Neutrophil (primary cell): ENCODE measurements at regions not wholly inside any gene's neighbourhood (a gene's known extent, or its start where the extent isn't known, plus 50 kb on each side); places are given as distances from the start of the nearest gene placed in this dataset.
"Not testable (repeated sequence)": the region's sequence is repeated elsewhere in the genome, so short reads cannot be mapped to it uniquely, and the experiment has no call there.

ENCODE experiments used
- H3K27ac ChIP-seq: fragments of 200-600 bp; sonication (generic); 2 replicates; pipeline ENCODE4 v1.5.1; 2016; ENCODE audit warnings: mild to moderate bottlenecking, moderate library complexity
- H3K27me3 ChIP-seq: fragments of 200-600 bp; sonication (generic); 2 replicates; pipeline ENCODE4 v1.6.0; 2016; ENCODE audit warnings: mild to moderate bottlenecking
- H3K36me3 ChIP-seq: fragments of 200-600 bp; sonication (generic); 2 replicates; pipeline ENCODE4 v1.5.1; 2017
- H3K4me1 ChIP-seq, 2 experiments: fragments of 200-600 bp in 1 of 2; sonication (generic) in 1 of 2; 1 replicate in 1 of 2; 2 replicates in 1 of 2; pipeline versions ENCODE4 v1.5.1 to v1.6.1; 2013 to 2016; ENCODE audit warnings: low read depth in 1 of 2, low read length in 1 of 2, mild to moderate bottlenecking in 1 of 2, moderate library complexity in 1 of 2; ENCODE audit not compliant: control insufficient read depth in 1 of 2, insufficient read depth in 1 of 2
- H3K4me3 ChIP-seq, 2 experiments: fragments of 200-600 bp in 1 of 2; sonication (generic) in 1 of 2; 1 replicate in 1 of 2; 2 replicates in 1 of 2; pipeline ENCODE4 v1.5.1; 2013 to 2016; ENCODE audit warnings: low read depth in 1 of 2, low read length in 1 of 2, mild to moderate bottlenecking in 1 of 2, moderate library complexity in 1 of 2
- H3K9me3 ChIP-seq: fragments of 200-600 bp; sonication (generic); 2 replicates; pipeline ENCODE4 v1.5.1; 2016
- CTCF ChIP-seq: fragments of 200-600 bp; sonication (generic); IDR thresholded peaks from 2 replicates; pipeline ENCODE4 v1.5.1; 2016; ENCODE audit warnings: antibody characterized with exemption

- Histone ChIP-seq H3K27ac (no peak overlapping the region), H3K9me3 (no peaks in the 10 kb centered on the region), H3K4me1 (no peaks in the 10 kb centered on the region), H3K4me3 (no peak overlapping the region), H3K36me3 (no peaks in the 10 kb centered on the region), H3K27me3 (peaks cover 8% of the 10 kb centered on the region)
- no peak for TF ChIP-seq CTCF
Measured at GRCh38 chr3:107916171-107916570, 174.7 kb downstream of the CD47 start.

- Histone ChIP-seq H3K4me1 (no peaks in the 10 kb centered on the region), H3K27ac (no peak overlapping the region), H3K4me3 (no peak overlapping the region), H3K9me3 (no peaks in the 10 kb centered on the region), H3K27me3 (peaks cover 6% of the 10 kb centered on the region), H3K36me3 (no peaks in the 10 kb centered on the region)
- TF ChIP-seq CTCF, result no peak
Measured at GRCh38 chr3:107915706-107916105, 175.1 kb downstream of the CD47 start.

GRCh38 chr3:107913701-107914100 is 177.1 kb downstream of the CD47 start:
- Histone ChIP-seq H3K4me3 (no peak overlapping the region), H3K27me3 (peaks cover 6% of the 10 kb centered on the region)
- TF ChIP-seq CTCF, result no peak

GRCh38 chr3:107911337-107912000 is 179.4 kb downstream of the CD47 start:
- no peaks in the 10 kb centered on the region for H3K9me3 ChIP-seq
- H3K36me3 ChIP-seq, result no peaks in the 10 kb centered on the region
- H3K27me3 ChIP-seq, result peaks cover 6% of the 10 kb centered on the region
- no peak for TF ChIP-seq CTCF
- H3K4me3 ChIP-seq, result no peak overlapping the region
- H3K27ac ChIP-seq, result no peak overlapping the region
- no peaks in the 10 kb centered on the region for H3K4me1 ChIP-seq

More at GRCh38 chr3:107913701-107914100, 177.1 kb downstream of the CD47 start:
- H3K4me1 ChIP-seq, result no peaks in the 10 kb centered on the region
- no peaks in the 10 kb centered on the region for H3K9me3 ChIP-seq
- H3K27ac ChIP-seq, result no peak overlapping the region
- no peaks in the 10 kb centered on the region for H3K36me3 ChIP-seq

GRCh38 chr3:107910713-107911259 is 180.0 kb downstream of the CD47 start:
- no peaks in the 10 kb centered on the region for H3K9me3 ChIP-seq
- no peaks in the 10 kb centered on the region for H3K36me3 ChIP-seq
- peaks cover 6% of the 10 kb centered on the region for H3K27me3 ChIP-seq
- no peak for TF ChIP-seq CTCF
- H3K4me1 ChIP-seq, result no peaks in the 10 kb centered on the region
- no peak overlapping the region for H3K27ac ChIP-seq
- no peak overlapping the region for H3K4me3 ChIP-seq

GRCh38 chr3:107909583-107909982 is 181.2 kb downstream of the CD47 start:
- H3K4me3 ChIP-seq, H3K9me3 ChIP-seq, H3K36me3 ChIP-seq, H3K27ac ChIP-seq, H3K4me1 ChIP-seq, H3K27me3 ChIP-seq: not testable (repeated sequence)
